Ectodermal cell (in vitro differentiated cells): ENCODE measurements at regions not wholly inside any gene's neighbourhood (a gene's known extent, or its start where the extent isn't known, plus 50 kb on each side); places are given as distances from the start of the nearest gene placed in this dataset.

Experiments used
- H3K27ac ChIP-seq: 2 replicates; pipeline ENCODE4 v1.7.0; 2013; ENCODE audit warnings: mild to moderate bottlenecking, low read depth, low read length; ENCODE audit not compliant: insufficient read depth, poor library complexity, severe bottlenecking
- H3K27me3 ChIP-seq: 2 replicates; pipeline ENCODE4 v1.7.0; 2013; ENCODE audit warnings: mild to moderate bottlenecking, low read length; ENCODE audit not compliant: insufficient read depth, control insufficient read depth, poor library complexity, severe bottlenecking
- H3K36me3 ChIP-seq: one replicate; pipeline ENCODE4 v1.7.0; 2013; ENCODE audit warnings: low read length; ENCODE audit not compliant: control insufficient read depth, insufficient read depth
- H3K4me1 ChIP-seq: one replicate; pipeline ENCODE4 v1.7.0; 2013; ENCODE audit warnings: low read length; ENCODE audit not compliant: control insufficient read depth, insufficient read depth
- H3K4me3 ChIP-seq: 2 replicates; pipeline ENCODE4 v1.7.0; 2013; ENCODE audit warnings: low read depth, low read length, control low read depth; ENCODE audit not compliant: insufficient read depth
- H3K9me3 ChIP-seq: 2 replicates; pipeline ENCODE4 v1.7.0; 2013; ENCODE audit warnings: mild to moderate bottlenecking, low read length, moderate library complexity; ENCODE audit not compliant: control insufficient read depth
- WGBS, 2 experiments: methylation state at CpG; one replicate each; pipeline ENCODE4 v1.1.7; 2013; ENCODE audit warnings: missing lambda C conversion rate in 2 of 2; 5-methylcytosine and 5-hydroxymethylcytosine counted together

DNA sequence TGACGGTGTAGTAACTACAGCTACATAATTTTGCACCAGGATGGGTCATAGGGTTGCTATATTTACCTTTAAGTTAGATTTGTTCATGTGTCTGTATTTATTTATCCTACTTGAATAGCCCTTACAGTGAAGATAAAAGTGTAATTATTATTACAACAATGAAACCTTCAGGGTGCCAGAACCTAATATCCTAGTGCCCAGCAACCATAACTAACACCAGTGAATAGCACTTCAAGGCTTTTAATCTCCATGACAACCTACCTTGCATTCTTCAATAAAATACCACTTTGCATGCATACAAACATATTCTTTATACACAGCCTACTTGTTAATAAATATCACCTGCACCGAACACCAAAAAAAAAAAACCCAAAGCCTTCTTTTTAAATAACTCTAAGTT is 58.7 kb upstream of the G2E3 start:
- H3K27ac ChIP-seq = no peak overlapping the region
- no peaks in the 10 kb centered on the region for H3K36me3 ChIP-seq
- H3K4me3 ChIP-seq = no peak overlapping the region
- H3K27me3 ChIP-seq = no peaks in the 10 kb centered on the region
- H3K9me3 ChIP-seq = no peaks in the 10 kb centered on the region
- WGBS, 2 experiments = 87 to 92% methylated on average over 2 of the region's 2 CpGs
- H3K4me1 ChIP-seq = peaks cover 5% of the 10 kb centered on the region

GRCh38 chr14:30507209-30507608 is 51.7 kb upstream of the G2E3 start:
- H3K4me1 ChIP-seq = no peaks in the 10 kb centered on the region
- no peak overlapping the region for H3K27ac ChIP-seq
- no peaks in the 10 kb centered on the region for H3K36me3 ChIP-seq
- H3K9me3 ChIP-seq = no peaks in the 10 kb centered on the region
- no peaks in the 10 kb centered on the region for H3K27me3 ChIP-seq
- 90 to 91% methylated on average over 3 of the region's 3 CpGs for WGBS, 2 experiments
- H3K4me3 ChIP-seq = no peak overlapping the region
